GM12878 (cell line): ENCODE measurements at regions not wholly inside any gene's neighbourhood (a gene's known extent, or its start where the extent isn't known, plus 50 kb on each side); places are given as distances from the start of the nearest gene placed in this dataset.

Experiments
- ATAC-seq: fragments of 200-7000 bp; cut with Tn5 transposase; 3 replicates; pipeline ENCODE4 v1.9.1; 2020; ENCODE audit warnings: mild to moderate bottlenecking, moderate library complexity
- BruUV-seq: library from RNA; stranded (reverse); fragments of 400-500 nt; replicated peaks from 2 replicates; lab custom pipeline; 2021; lab: Mats Ljungman, UMichigan
- CTCF ChIA-PET: fragments of 300-600 bp; sonication (Branson Sonifier 250); formaldehyde crosslinking; extraction: SDS; loops from one replicate; lab custom pipeline; 2021; ENCODE audit warnings: inconsistent platforms; lab: Yijun Ruan, JAX
- POLR2A ChIA-PET: fragments of 350-600 bp; formaldehyde crosslinking; extraction: SDS; loops from one replicate; lab custom pipeline; 2021; ENCODE audit warnings: inconsistent platforms; lab: Charles Lee
- RAD21 ChIA-PET: fragments of 300-600 bp; sonication (Branson Sonifier 250); formaldehyde crosslinking; loops from one replicate; lab custom pipeline; 2023; ENCODE audit warnings: antibody characterized with exemption; ENCODE audit not compliant: unreplicated experiment; lab: Charles Lee
- SMC1A ChIA-PET: fragments of 300-600 bp; sonication (Branson Sonifier 250); formaldehyde crosslinking; loops from one replicate; lab custom pipeline; 2023; ENCODE audit not compliant: unreplicated experiment, uncharacterized antibody; lab: Charles Lee
- DNase-seq: peaks from one replicate; pipeline ENCODE4 v3.0.0-alpha.2; 2011; ENCODE audit warnings: low read depth, low spot score
- FAIRE-seq: peaks from 3 replicates; lab custom pipeline; 2011; peaks lifted over from hg19 to GRCh38; lab: Jason Lieb, UNC
- H2AFZ ChIP-seq: 2 replicates; pipeline ENCODE4 v1.6.0; 2011; ENCODE audit warnings: low read depth, low read length, control low read depth; ENCODE audit not compliant: control insufficient read depth
- H3K27ac ChIP-seq: 2 replicates; pipeline ENCODE4 v1.5.1; 2011; ENCODE audit warnings: control low read depth; ENCODE audit not compliant: control insufficient read depth, insufficient read depth
- H3K27me3 ChIP-seq, 2 experiments: replicated peaks in 1 of 2; 2 replicates each; pipeline versions ENCODE4 v1.6.0 to v1.6.1; 2011; ENCODE audit warnings: low read length in 1 of 2; ENCODE audit not compliant: control insufficient read depth in 2 of 2, insufficient read depth in 2 of 2
- H3K36me3 ChIP-seq, 2 experiments: 2 replicates each; pipeline ENCODE4 v1.5.1; 2011; ENCODE audit warnings: low read length in 1 of 2; ENCODE audit not compliant: control insufficient read depth in 2 of 2, insufficient read depth in 2 of 2
- H3K4me1 ChIP-seq: 2 replicates; pipeline ENCODE4 v1.6.1; 2011; ENCODE audit warnings: mild to moderate bottlenecking, low read length, moderate library complexity, mixed read lengths; ENCODE audit not compliant: control insufficient read depth, insufficient read depth
- H3K4me2 ChIP-seq: 2 replicates; pipeline ENCODE4 v1.6.0; 2011; ENCODE audit warnings: control low read depth; ENCODE audit not compliant: control insufficient read depth, insufficient read depth
- H3K4me3 ChIP-seq: fragments of 200-600 bp; sonication (generic); 2 replicates; pipeline ENCODE4 v1.5.1; 2016
- H3K79me2 ChIP-seq: 2 replicates; pipeline ENCODE4 v1.6.0; 2011; ENCODE audit warnings: low read length; ENCODE audit not compliant: control insufficient read depth, insufficient read depth
- H3K9ac ChIP-seq: 2 replicates; pipeline ENCODE4 v1.8.0; 2011; ENCODE audit warnings: low read length, control low read depth, mixed read lengths; ENCODE audit not compliant: control insufficient read depth, insufficient read depth
- H3K9me3 ChIP-seq: replicated peaks from 3 replicates; pipeline ENCODE4 v1.5.1; 2011; ENCODE audit warnings: mild to moderate bottlenecking, low read length; ENCODE audit not compliant: control insufficient read depth, insufficient read depth
- H4K20me1 ChIP-seq: 2 replicates; pipeline ENCODE4 v1.6.0; 2011; ENCODE audit not compliant: control insufficient read depth, insufficient read depth
- CREB1 ChIP-seq: IDR thresholded peaks from 2 replicates; pipeline ENCODE4 v1.6.1; 2012; ENCODE audit warnings: low read depth, mild to moderate bottlenecking, inconsistent platforms
- E2F4 ChIP-seq: IDR thresholded peaks from 2 replicates; pipeline ENCODE4 v1.6.1; 2012; ENCODE audit warnings: low read depth, low read length, improper control_type of control experiment
- ESRRA ChIP-seq: IDR thresholded peaks from 2 replicates; pipeline ENCODE4 v1.6.1; 2012; ENCODE audit warnings: mild to moderate bottlenecking, low read length, improper control_type of control experiment
- FOXM1 ChIP-seq: IDR thresholded peaks from 2 replicates; pipeline ENCODE4 v1.6.1; 2012; ENCODE audit warnings: low read depth, mild to moderate bottlenecking, inconsistent platforms, low read length, moderate library complexity
- LARP7 ChIP-seq: fragments of 450-650 bp; IDR thresholded peaks from 2 replicates; pipeline ENCODE4 v1.6.1; 2017; ENCODE audit warnings: mild to moderate bottlenecking
- POU2F2 ChIP-seq: IDR thresholded peaks from 3 replicates; pipeline ENCODE4 v1.6.1; 2011; ENCODE audit warnings: low read depth, mild to moderate bottlenecking, low read length, borderline replicate concordance
- RAD21 ChIP-seq: IDR thresholded peaks from 2 replicates; pipeline ENCODE4 v1.6.1; 2011; ENCODE audit warnings: mild to moderate bottlenecking, low read depth, low read length, moderate library complexity; ENCODE audit not compliant: insufficient read depth
- SRF ChIP-seq, 2 experiments: IDR thresholded peaks; 2 replicates each; pipeline ENCODE4 v1.6.1; 2011; ENCODE audit warnings: low read depth in 2 of 2, low read length in 2 of 2, mild to moderate bottlenecking in 1 of 2, moderate library complexity in 1 of 2
- YBX1 ChIP-seq: fragments of 450-650 bp; IDR thresholded peaks from 2 replicates; pipeline ENCODE4 v1.6.1; 2016; ENCODE audit warnings: antibody characterized with exemption
- ZBTB4 ChIP-seq: fragments of 450-650 bp; formaldehyde crosslinking; IDR thresholded peaks from 2 replicates; pipeline ENCODE4 v1.4.0; 2022; ENCODE audit warnings: mild to moderate bottlenecking, moderate library complexity
- whole genome bisulfite sequencing: methylation state at CpG from one replicate; pipeline ENCODE4 v1.1.6; 2016; ENCODE audit warnings: low lambda C conversion rate; ENCODE audit not compliant: insufficient replicate concordance, insufficient coverage; ENCODE audit errors: missing lambda C conversion rate; 5-methylcytosine and 5-hydroxymethylcytosine counted together
- in situ Hi-C: fragments of 300-500 bp; cut with MboI; formaldehyde crosslinking; loops from 9 replicates; pipeline ENCODE4 v1.14.3; 2018; ENCODE audit warnings: mixed read lengths
- intact Hi-C: fragments of 100-400 bp; cut with micrococcal nuclease; formaldehyde crosslinking; loops from one replicate; pipeline ENCODE4 v1.14.2; 2022; ENCODE audit not compliant: unreplicated experiment

GRCh38 chr17:22505660-22506059 is 813.3 kb downstream of the KCNJ18 start:
- no peak overlapping the region for H3K9ac ChIP-seq
- ChIA-PET SMC1A (no interaction called here), POLR2A (no interaction called here), RAD21 (no interaction called here), CTCF (no interaction called here)
- BruUV-seq, result no TSS peak
- no peaks in the 10 kb centered on the region for H3K4me1 ChIP-seq
- WGBS, result 45% methylated on average over 10 of the region's 10 CpGs
- H3K4me2 ChIP-seq, result no peak overlapping the region
- in situ Hi-C loops, result no loop called here
- H2AFZ ChIP-seq, result no peak overlapping the region
- peaks cover 2% of the 10 kb centered on the region; the same call in 1 of the 3 replicates for H3K9me3 ChIP-seq
- no peak overlapping the region for H3K27ac ChIP-seq
- H3K27me3 ChIP-seq, result no peaks in the 10 kb centered on the region
- DNase-seq, result no peak
- no peaks in the 10 kb centered on the region for H4K20me1 ChIP-seq
- intact Hi-C loops, result no loop called here
- H3K4me3 ChIP-seq, result no peak overlapping the region
- no peak for ATAC-seq
- no peaks in the 10 kb centered on the region for H3K79me2 ChIP-seq
- H3K36me3 ChIP-seq, result no peaks in the 10 kb centered on the region
- TF ChIP-seq ZBTB4 (CRISPR knock-in tag), result no peak
- TF ChIP-seq SRF (IDR thresholded peaks at IDR 0.05; ENCODE audit: low read depth in 2 of 2, low read length in 2 of 2), result no peak
- TF ChIP-seq FOXM1, result no peak
- no peak for TF ChIP-seq YBX1
- no peak for TF ChIP-seq ESRRA
- TF ChIP-seq CREB1, result no peak
- no peak for TF ChIP-seq LARP7
- no peak for TF ChIP-seq E2F4
- no peak for TF ChIP-seq POU2F2
- no peak for TF ChIP-seq RAD21
- no peak for FAIRE-seq
